ENCODE measurements at regions not wholly inside any gene's neighbourhood (a gene's known extent, or its start where the extent isn't known, plus 50 kb on each side); places are given as distances from the start of the nearest gene placed in this dataset.

GRCh38 chr3:132378-132777 lies 64.2 kb upstream of the CHL1 start (continued):
- TF ChIP-seq PRDM15 (CRISPR knock-in tag; IDR thresholded peaks at IDR 0.05) (no peak), NFE2L1 (CRISPR knock-in tag; IDR thresholded peaks at IDR 0.05) (no peak), ZBTB21 (CRISPR knock-in tag; IDR thresholded peaks at IDR 0.05; ENCODE audit: borderline replicate concordance) (no peak), ZSCAN18 (CRISPR knock-in tag; IDR thresholded peaks at IDR 0.05) (no peak), CDX4 (CRISPR knock-in tag; IDR thresholded peaks at IDR 0.05; ENCODE audit: borderline replicate concordance) (no peak), TP53 (CRISPR knock-in tag; IDR thresholded peaks at IDR 0.05) (no peak), NR1H2 (CRISPR knock-in tag; IDR thresholded peaks at IDR 0.05) (no peak), USF1 (CRISPR knock-in tag; IDR thresholded peaks at IDR 0.05) (no peak), EMX1 (CRISPR knock-in tag; IDR thresholded peaks at IDR 0.05) (no peak), AR (CRISPR knock-in tag; IDR thresholded peaks at IDR 0.05) (no peak), ETV6 (CRISPR knock-in tag; IDR thresholded peaks at IDR 0.05) (no peak)

- no peaks in the 10 kb centered on the region for H3K4me1 Mint-ChIP-seq
- H3K36me3 Mint-ChIP-seq: peaks cover 56% of the 10 kb centered on the region
- no peak overlapping the region for H3K27ac Mint-ChIP-seq
- peaks cover 76% of the 10 kb centered on the region for H3K9me3 Mint-ChIP-seq
- POLR2A ChIA-PET: no interaction called here
- ATAC-seq (no peak), DNase-seq (ENCODE audit: low spot score) (no peak)
- H3K27me3 Mint-ChIP-seq (ENCODE audit: low read depth): peaks cover 5% of the 10 kb centered on the region; the same call in 1 of the 2 replicates
- no peak overlapping the region for H3K4me3 Mint-ChIP-seq
- CTCF ChIA-PET: no interaction called here
- TF ChIP-seq SP1 (CRISPR knock-in tag; conservative IDR thresholded peaks at IDR 0.05) (no peak), MAX (CRISPR knock-in tag; IDR thresholded peaks at IDR 0.05) (no peak), KAT7 (CRISPR knock-in tag; IDR thresholded peaks at IDR 0.05; ENCODE audit: borderline replicate concordance) (no peak), ESRRA (CRISPR knock-in tag; IDR thresholded peaks at IDR 0.05; ENCODE audit: borderline replicate concordance) (no peak), JUN (CRISPR knock-in tag; IDR thresholded peaks at IDR 0.05) (no peak), AR (CRISPR knock-in tag; IDR thresholded peaks at IDR 0.05) (no peak), ATF3 (CRISPR knock-in tag; conservative IDR thresholded peaks at IDR 0.05) (no peak), ZNF281 (CRISPR knock-in tag; IDR thresholded peaks at IDR 0.05) (no peak), TCF7 (CRISPR knock-in tag; IDR thresholded peaks at IDR 0.05; ENCODE audit: low read depth) (no peak), ZNF317 (CRISPR knock-in tag; IDR thresholded peaks at IDR 0.05; ENCODE audit: borderline replicate concordance, low read depth) (no peak), PRRX2 (CRISPR knock-in tag; IDR thresholded peaks at IDR 0.05) (no peak), FOXJ3 (CRISPR knock-in tag; IDR thresholded peaks at IDR 0.05; ENCODE audit: borderline replicate concordance) (no peak)
Measured at GRCh38 chr3:132904-133303, 63.7 kb upstream of the CHL1 start.
